ENCODE measurements at regions not wholly inside any gene's neighbourhood (a gene's known extent, or its start where the extent isn't known, plus 50 kb on each side); places are given as distances from the start of the nearest gene placed in this dataset.

DNA sequence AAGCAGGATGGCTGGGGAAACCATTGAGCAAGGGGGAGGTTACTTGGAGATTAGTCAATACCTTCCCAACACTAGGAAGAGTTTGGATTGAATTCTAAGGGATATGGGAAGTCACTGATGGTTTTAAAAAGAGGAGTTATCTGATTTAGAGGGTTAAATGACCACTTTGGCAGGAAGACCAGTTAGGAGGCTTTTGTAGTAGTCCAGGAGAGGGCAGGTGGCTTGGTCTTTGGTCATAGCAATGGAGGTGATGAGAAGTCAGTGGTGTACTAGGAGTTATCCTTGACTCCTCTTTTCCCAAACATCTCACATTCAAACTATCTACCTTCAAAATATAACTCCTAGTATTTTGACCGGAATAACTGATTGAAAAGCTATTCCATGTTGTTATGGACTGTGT is 644.1 kb downstream of the UTRN start:
- Histone ChIP-seq H3K27me3 (no peaks in the 10 kb centered on the region), H3K4me3 (no peak overlapping the region), H3K36me3 (no peaks in the 10 kb centered on the region), H3K4me1 (no peaks in the 10 kb centered on the region), H3K9me3 (no peaks in the 10 kb centered on the region), H3K27ac (no peak overlapping the region)
- ATAC-seq (ENCODE audit: low FRiP score in 2 of 2) (no peak), DNase-seq (no peak)
- WGBS, 2 donors: 94 to 95% methylated on average over 1 of the region's 1 CpG
- TF ChIP-seq, protein P1, sequence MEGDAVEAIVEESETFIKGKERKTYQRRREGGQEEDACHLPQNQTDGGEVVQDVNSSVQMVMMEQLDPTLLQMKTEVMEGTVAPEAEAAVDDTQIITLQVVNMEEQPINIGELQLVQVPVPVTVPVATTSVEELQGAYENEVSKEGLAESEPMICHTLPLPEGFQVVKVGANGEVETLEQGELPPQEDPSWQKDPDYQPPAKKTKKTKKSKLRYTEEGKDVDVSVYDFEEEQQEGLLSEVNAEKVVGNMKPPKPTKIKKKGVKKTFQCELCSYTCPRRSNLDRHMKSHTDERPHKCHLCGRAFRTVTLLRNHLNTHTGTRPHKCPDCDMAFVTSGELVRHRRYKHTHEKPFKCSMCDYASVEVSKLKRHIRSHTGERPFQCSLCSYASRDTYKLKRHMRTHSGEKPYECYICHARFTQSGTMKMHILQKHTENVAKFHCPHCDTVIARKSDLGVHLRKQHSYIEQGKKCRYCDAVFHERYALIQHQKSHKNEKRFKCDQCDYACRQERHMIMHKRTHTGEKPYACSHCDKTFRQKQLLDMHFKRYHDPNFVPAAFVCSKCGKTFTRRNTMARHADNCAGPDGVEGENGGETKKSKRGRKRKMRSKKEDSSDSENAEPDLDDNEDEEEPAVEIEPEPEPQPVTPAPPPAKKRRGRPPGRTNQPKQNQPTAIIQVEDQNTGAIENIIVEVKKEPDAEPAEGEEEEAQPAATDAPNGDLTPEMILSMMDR (IDR thresholded peaks at IDR 0.05): no peak
- TF ChIP-seq EP300 (IDR thresholded peaks at IDR 0.05) (no peak), POLR2A (IDR thresholded peaks at IDR 0.05) (no peak), POLR2AphosphoS5 (IDR thresholded peaks at IDR 0.05) (no peak)

DNA sequence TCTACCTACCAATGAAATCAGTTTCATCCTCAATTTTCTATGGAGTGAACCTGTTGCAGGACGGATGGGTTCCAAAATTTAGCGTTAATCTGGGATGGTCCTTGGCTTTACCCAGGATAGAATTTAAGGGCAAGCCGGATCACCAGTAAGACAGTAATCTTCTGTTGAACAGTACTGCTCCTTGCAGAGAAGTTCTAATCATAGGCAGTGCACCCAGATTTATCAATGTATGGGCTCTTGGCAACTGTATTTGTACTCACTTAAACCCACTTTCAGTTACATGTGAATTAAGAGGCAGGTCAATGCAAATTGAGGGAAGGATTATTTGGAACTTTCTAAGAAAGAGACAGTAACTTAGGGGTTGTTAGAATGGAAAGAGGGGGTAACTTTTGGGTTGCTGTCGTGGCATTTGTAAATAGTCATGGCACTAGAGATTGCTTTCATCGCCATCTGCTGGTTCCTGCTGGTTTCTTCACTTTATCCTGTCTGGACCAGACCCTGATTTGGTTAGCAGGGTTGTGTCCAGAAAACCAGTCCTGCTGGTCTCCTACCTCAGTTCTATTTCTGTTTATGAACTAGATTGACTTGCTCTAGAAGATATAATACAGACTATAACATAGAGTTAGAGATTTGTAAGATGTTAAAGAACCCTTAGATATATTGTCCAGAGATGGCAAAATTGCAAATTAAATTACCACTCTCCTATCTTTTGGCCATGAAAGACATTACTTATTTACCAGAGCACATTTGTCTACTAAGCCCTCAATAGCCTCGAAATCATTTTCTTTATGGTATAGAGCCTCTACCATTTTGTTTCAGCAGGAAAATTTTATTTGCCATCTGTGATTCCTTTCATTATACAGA is 646.3 kb downstream of the UTRN start:
- no peak overlapping the region for H3K4me3 ChIP-seq
- H3K27ac ChIP-seq: no peak overlapping the region
- no peaks in the 10 kb centered on the region for H3K27me3 ChIP-seq
- no peaks in the 10 kb centered on the region for H3K36me3 ChIP-seq
- DNase-seq: peak in 1 of 2 donors; percentile 25
- H3K4me1 ChIP-seq: no peaks in the 10 kb centered on the region
- H3K9me3 ChIP-seq: no peaks in the 10 kb centered on the region
- 60 to 63% methylated on average over 6 of the region's 6 CpGs for WGBS, 2 donors
- ATAC-seq (ENCODE audit: low FRiP score in 2 of 2): peak in 1 of 2 donors; percentile 41
- TF ChIP-seq, protein P1 (IDR thresholded peaks at IDR 0.05): peak in 5 of 6 experiments; percentile 26 to 47 (median 33)
- TF ChIP-seq EP300 (IDR thresholded peaks at IDR 0.05): no peak

DNA sequence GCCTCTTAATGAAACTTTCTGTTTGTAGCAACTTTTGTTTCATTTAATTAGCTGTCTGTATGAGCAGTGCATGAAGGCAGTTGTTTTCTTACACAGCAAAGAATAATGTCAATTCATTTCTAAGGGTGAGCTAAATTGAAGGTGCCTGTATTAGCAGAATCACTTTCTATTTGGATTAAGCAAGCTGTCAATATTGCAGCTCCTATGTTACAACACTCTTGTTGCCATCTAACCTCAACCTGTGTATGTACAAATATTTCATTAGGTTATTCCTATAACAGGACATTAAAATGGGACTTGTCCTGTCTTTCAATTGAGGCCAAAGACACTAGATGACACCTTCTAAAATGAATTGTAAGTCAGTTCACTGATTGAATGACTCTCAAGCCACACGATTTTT is 647.5 kb downstream of the UTRN start:
- ATAC-seq (ENCODE audit: low FRiP score in 2 of 2) (no peak), DNase-seq (no peak)
- Histone ChIP-seq H3K36me3 (no peaks in the 10 kb centered on the region), H3K27ac (no peak overlapping the region), H3K27me3 (no peaks in the 10 kb centered on the region), H3K4me3 (no peak overlapping the region), H3K9me3 (no peaks in the 10 kb centered on the region), H3K4me1 (no peaks in the 10 kb centered on the region)
- TF ChIP-seq POLR2A (IDR thresholded peaks at IDR 0.05): no peak
- TF ChIP-seq POLR2AphosphoS5 (IDR thresholded peaks at IDR 0.05): no peak
- no peak for TF ChIP-seq EP300 (IDR thresholded peaks at IDR 0.05)
- TF ChIP-seq, protein P1 (IDR thresholded peaks at IDR 0.05): no peak
- 68 to 71% methylated on average over 1 of the region's 1 CpG for WGBS, 2 donors

GRCh38 chr6:144935181-144935580 is 650.0 kb downstream of the UTRN start:
- H3K36me3 ChIP-seq: no peaks in the 10 kb centered on the region
- no peak overlapping the region for H3K4me3 ChIP-seq
- no peak for TF ChIP-seq POLR2A (IDR thresholded peaks at IDR 0.05)
- TF ChIP-seq, protein P1 (IDR thresholded peaks at IDR 0.05): no peak
- no peak for TF ChIP-seq EP300 (IDR thresholded peaks at IDR 0.05)
- TF ChIP-seq POLR2AphosphoS5 (IDR thresholded peaks at IDR 0.05): no peak
- no peak for DNase-seq
- H3K9me3 ChIP-seq: no peaks in the 10 kb centered on the region
- no peak overlapping the region for H3K27ac ChIP-seq
- no peaks in the 10 kb centered on the region for H3K4me1 ChIP-seq
- no peak for ATAC-seq (ENCODE audit: low FRiP score in 2 of 2)
- H3K27me3 ChIP-seq: no peaks in the 10 kb centered on the region

GRCh38 chr6:144935661-144936060 is 650.5 kb downstream of the UTRN start:
- Histone ChIP-seq H3K9me3 (no peaks in the 10 kb centered on the region), H3K4me1 (no peaks in the 10 kb centered on the region), H3K27ac (no peak overlapping the region), H3K36me3 (no peaks in the 10 kb centered on the region), H3K4me3 (no peak overlapping the region), H3K27me3 (no peaks in the 10 kb centered on the region)
- ATAC-seq (ENCODE audit: low FRiP score in 2 of 2): no peak
- no peak for DNase-seq
- TF ChIP-seq EP300 (IDR thresholded peaks at IDR 0.05) (no peak), POLR2AphosphoS5 (IDR thresholded peaks at IDR 0.05) (no peak), POLR2A (IDR thresholded peaks at IDR 0.05) (no peak)
- TF ChIP-seq, protein P1 (IDR thresholded peaks at IDR 0.05): no peak
- WGBS, 2 donors: 85 to 86% methylated on average over 1 of the region's 1 CpG

Data from upper lobe of left lung (tissue), 6 donors.